ENCODE measurements at regions not wholly inside any gene's neighbourhood (a gene's known extent, or its start where the extent isn't known, plus 50 kb on each side); places are given as distances from the start of the nearest gene placed in this dataset.
"Not testable (repeated sequence)": the region's sequence is repeated elsewhere in the genome, so short reads cannot be mapped to it uniquely, and the experiment has no call there.

- no peak for DNase-seq (ENCODE audit: low spot score)
Measured at GRCh38 chr2:156779416-156780120, 343.4 kb downstream of the GPD2 start.

DNA sequence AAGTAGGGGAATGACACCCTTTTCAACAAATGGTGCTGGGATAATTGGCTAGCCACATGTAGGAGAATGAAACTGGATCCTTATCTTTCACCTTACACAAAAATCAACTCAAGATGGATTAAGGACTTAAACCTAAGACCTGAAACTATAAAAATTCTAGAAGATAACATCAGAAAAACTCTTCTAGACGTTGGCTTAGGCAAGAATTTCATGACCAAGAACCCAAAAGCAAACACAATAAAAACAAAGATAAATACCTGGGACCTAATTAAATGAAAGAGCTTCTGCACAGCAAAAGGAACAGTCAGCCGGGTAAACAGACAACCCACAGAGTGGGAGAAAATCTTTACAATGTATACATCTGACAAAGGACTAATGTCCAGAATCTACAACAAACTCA, 345.5 kb downstream of the GPD2 start:
- DNase-seq (ENCODE audit: low spot score): not testable (repeated sequence)

DNA sequence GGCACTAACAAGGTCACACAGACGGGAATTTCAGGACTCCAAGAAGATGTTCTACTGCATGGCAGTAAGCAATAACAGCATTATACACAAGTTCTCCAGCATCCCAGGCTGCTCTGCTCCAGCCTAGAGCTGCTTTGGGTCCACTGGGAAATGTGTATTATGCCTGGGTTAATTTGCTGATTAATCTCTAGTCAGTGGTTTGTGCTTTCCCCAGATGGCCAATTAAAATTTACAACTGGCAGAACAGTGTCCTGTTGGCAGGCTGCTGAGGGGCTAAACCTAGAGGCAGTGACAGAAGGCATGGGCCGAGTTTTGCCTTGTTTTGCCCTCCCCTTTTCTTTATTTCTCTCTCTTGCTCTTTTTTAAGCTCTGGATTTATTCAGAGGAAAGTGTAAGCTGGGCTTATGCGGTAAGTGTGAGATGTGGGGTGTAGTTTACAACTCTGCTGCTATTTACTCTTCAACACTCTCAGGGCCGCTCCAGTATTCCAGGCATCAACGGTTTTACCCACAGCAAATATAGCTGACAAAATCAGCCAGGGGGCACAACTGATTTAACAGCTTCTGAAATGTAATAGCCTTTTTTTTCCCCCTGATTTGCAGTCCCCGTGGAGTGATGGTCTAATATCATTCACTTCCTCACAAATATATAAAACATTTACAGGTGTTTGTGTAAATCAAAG, 348.0 kb downstream of the GPD2 start:
- DNase-seq (ENCODE audit: low spot score): no peak

- no peak for DNase-seq (ENCODE audit: low spot score)
Measured at GRCh38 chr2:156787517-156787916, 351.3 kb downstream of the GPD2 start.

DNA sequence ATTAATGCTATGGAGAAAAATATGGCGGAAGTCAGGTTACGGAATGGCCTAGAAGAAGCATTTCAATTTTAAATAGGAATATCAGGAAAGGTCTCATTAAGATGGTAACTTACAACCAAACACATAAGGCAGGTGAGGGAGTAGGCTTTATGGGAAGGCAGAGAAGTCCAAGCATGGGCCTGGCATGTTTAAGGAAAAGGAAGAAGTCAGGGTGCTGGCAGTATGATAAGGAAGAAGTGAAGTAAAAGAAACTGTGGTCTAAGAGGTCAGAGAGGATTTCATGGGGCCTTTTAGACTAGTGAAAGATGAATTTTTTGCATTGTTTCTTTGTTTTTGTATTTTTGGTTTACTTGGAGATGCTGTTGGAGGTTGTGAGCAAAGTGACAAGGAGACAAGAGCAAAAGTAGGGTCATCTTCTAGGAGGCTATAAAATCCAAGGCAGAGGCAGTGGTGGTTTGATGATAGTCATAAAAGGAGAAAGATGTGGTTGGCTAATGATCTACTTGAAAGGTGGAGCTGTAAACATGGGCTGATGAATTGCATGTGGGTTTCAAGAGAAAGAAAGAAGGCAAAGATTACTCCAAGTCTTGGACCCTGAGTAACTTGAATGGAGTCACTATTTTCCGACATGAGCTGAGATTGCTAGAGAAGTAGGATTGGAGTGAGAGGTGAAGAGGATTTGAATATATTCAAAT, 354.3 kb downstream of the GPD2 start:
- DNase-seq (ENCODE audit: low spot score): no peak

DNA sequence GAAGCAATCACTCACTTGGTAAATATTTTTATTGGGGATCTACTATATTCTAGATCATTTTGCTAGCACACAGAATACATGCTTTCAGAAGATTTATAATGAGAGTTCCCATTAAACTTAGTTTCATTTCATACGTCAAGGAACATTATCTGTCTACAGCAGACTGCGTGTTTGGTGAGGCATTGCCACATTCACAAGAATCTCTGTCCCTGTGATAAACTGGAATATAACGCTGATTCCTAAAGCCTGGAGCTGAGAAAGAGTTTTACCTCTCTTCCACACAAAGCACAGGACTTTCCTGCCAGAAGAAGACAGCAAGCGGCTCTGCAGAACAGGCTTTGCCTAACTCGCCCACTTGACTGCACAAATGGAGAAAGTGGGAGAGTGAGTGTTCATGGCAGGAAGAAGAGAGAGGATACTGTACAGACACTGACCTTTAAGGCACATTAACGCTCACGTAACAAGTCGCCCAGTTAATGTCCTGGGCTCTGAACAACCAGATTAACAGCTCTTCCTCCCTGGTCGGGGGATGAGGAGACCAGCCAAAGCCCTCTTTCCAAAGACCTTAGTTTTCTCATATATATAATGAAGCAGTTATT, 356.2 kb downstream of the GPD2 start:
- DNase-seq (ENCODE audit: low spot score): no peak

DNA sequence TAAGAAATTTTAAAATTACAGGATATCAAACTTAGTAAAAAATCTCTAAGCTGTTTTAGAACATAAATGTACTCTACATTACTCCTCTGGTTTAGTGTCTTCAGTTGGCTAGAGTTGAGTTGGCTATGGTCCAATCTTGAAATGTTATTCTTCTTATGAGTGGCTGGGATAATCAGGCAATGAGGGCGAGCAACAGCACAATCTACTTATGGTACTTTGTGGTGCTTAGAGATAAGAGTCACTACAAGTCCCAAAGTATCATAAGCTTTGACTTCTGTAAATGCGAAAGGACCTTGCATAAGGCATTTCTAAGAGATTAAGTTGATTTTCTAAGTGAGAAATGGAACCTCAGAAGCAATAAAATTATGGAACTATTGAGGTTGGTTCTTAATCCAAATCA, 361.7 kb downstream of the GPD2 start:
- DNase-seq (ENCODE audit: low spot score): no peak

DNA sequence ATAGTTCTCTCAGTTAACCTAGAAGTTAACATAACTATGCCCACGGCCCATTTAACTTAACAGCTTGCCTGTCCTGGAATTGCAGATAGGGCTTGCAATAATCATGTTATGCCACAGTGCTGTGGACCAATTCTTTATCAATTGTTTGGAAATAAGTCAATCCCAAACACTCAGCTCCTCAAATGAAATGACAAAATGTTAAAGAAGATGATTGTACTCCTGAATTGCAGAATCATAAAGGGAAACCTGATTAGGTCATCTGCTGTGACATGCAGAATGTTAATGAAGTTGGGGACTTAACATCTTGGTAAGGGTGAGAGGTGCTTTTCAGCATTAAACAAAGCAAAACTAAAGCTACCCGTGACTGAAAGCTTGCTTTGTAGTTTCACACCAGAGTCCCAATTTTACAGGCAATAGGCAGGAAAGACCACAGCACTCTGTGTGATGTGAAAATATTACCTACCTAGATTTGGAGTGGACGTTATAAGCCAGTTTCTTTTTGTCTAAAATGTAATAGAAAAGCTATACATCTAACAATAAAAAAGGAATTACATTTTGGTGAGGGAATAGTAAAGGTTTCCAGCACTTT, 364.0 kb downstream of the GPD2 start:
- no peak for DNase-seq (ENCODE audit: low spot score)

DNA sequence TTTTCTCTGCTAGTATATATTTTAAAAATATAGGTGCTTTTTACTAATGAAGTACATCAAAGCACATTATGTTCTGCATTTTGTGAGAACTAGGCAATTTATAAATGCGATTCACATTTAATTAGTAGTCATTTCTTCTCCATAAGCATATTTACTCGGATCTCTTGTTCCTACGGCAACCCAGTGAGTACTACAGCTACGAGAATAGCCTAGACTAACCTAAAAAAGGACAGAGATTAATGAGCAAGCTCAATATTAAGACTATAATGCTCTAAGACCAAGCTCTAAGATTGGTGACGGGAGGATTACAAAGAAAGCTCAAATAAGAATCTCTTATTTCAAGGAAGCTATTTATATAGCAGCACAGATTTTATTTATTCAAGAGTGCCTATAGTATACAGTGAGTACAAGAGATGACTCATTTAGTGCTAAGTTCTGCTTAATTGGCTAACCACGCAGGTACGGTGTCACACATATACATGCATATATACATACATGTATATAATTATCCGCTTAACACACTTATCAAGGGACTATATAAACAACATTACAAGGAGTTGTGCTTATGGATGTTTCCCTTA, 364.7 kb downstream of the GPD2 start:
- no peak for DNase-seq (ENCODE audit: low spot score)

- no peak for DNase-seq (ENCODE audit: low spot score)
Measured at GRCh38 chr2:156803243-156803642, 367.1 kb downstream of the GPD2 start.

GRCh38 chr2:156803967-156804366, 367.8 kb downstream of the GPD2 start:
- DNase-seq (ENCODE audit: low spot score): no peak

DNA sequence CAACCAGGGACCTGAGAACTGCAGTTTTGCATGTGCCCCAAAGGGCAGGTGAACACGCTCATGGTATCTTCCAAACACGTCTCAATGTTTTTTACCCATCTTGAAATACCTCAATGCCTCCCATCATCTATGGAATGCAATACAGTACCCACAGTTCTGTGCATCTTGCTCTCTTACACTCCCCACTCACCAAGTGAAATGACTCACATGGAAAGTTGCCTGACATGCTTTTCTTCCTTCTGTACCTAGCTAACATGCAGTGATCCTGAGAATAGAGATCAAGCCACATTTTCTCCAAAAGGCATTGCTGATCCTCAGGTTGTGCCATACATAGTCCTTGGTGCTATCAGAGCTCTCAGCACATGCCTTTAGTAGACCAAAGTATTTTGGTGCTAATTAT, 373.9 kb downstream of the GPD2 start:
- DNase-seq (ENCODE audit: low spot score): no peak

- DNase-seq (ENCODE audit: low spot score): no peak
Measured at GRCh38 chr2:156812496-156812895, 376.3 kb downstream of the GPD2 start.

GRCh38 chr2:156817430-156817829, 381.3 kb downstream of the GPD2 start:
- no peak for DNase-seq (ENCODE audit: low spot score)

- no peak for DNase-seq (ENCODE audit: low spot score)
Measured at GRCh38 chr2:156818221-156818620, 382.0 kb downstream of the GPD2 start.

GRCh38 chr2:156818944-156819343, 382.8 kb downstream of the GPD2 start:
- DNase-seq (ENCODE audit: low spot score): no peak

- DNase-seq (ENCODE audit: low spot score): no peak
Measured at GRCh38 chr2:156826341-156826933, 390.3 kb downstream of the GPD2 start.

GRCh38 chr2:156834431-156834830, 398.3 kb downstream of the GPD2 start:
- DNase-seq (ENCODE audit: low spot score): no peak

DNA sequence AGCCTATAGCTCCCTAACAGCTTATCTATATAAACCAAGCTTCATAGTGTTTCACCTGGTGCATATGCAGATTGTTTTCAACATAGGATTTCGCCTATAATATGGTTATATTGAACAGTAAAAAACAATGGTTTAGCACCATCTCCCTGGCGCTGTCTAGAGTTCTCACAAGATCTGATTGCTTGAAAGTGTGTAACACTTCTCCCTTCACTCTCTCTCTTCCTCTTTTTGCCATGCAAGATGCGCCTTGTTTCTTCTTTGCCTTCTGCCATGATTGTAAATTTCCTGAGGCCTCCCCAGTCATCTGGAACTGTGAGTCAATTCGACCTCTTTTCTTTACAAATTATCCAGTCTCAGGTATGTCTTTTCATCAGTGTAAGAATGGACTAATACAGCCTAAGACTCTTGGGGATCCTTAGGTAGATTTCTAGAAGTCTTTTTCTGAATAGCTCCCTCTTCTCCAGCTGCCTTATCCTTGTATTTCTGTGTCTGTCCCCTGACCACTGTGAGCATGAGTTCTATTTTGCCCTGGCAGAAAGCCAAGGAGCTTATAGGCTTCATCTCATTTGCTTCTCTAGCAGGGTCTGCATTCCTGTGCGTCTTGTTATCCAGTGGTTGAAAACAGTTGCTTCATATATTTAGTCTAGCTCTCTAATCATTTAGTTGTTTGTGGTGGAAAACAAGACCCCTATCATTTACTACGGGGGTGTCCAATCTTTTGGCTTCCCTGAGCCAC, 401.6 kb downstream of the GPD2 start:
- no peak for DNase-seq (ENCODE audit: low spot score)

DNA sequence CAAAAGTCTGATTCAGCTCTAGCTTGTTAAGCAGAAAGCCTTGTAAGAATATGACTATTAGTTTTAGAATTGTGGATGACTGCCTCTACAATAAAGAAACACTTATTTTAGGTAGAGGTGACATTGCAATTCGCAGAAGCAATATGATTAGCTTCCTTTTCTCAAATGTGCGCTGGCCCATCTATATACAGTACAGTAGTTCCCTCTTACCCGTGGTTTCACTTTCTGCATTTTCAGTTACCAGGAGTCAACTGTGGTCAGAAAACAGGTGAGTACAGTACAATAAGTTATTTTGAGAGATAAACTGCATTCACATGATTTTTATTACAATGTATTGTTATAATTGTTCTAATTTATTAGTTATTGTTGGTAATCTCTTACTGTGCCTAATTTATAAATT, 405.1 kb downstream of the GPD2 start:
- no peak for DNase-seq (ENCODE audit: low spot score)
